ENCODE measurements at regions not wholly inside any gene's neighbourhood (a gene's known extent, or its start where the extent isn't known, plus 50 kb on each side); places are given as distances from the start of the nearest gene placed in this dataset.

- TF ChIP-seq CTCF (tag by site-specific recombination; IDR thresholded peaks at IDR 0.05) (no peak), ZNF239 (tag by site-specific recombination; IDR thresholded peaks at IDR 0.05) (no peak), ZXDB (tag by site-specific recombination; IDR thresholded peaks at IDR 0.05) (no peak), ZNF274 (IDR thresholded peaks at IDR 0.05; ENCODE audit: low read length) (no peak), ZNF274 (tag by site-specific recombination; IDR thresholded peaks at IDR 0.05; ENCODE audit: borderline replicate concordance) (no peak), ZBTB8A (tag by site-specific recombination; IDR thresholded peaks at IDR 0.05) (no peak), PBX3 (CRISPR knock-in tag; IDR thresholded peaks at IDR 0.05) (no peak), ATF2 (tag by site-specific recombination; IDR thresholded peaks at IDR 0.05; ENCODE audit: low read depth) (no peak), ZNF114 (tag by site-specific recombination; IDR thresholded peaks at IDR 0.05) (no peak), ZSCAN5A (tag by site-specific recombination; IDR thresholded peaks at IDR 0.05) (no peak)
These were observed 379.0 kb upstream of the SGO1 start for GRCh38 chr3:20564966-20565365.
